ENCODE measurements at regions not wholly inside any gene's neighbourhood (a gene's known extent, or its start where the extent isn't known, plus 50 kb on each side); places are given as distances from the start of the nearest gene placed in this dataset.

DNA sequence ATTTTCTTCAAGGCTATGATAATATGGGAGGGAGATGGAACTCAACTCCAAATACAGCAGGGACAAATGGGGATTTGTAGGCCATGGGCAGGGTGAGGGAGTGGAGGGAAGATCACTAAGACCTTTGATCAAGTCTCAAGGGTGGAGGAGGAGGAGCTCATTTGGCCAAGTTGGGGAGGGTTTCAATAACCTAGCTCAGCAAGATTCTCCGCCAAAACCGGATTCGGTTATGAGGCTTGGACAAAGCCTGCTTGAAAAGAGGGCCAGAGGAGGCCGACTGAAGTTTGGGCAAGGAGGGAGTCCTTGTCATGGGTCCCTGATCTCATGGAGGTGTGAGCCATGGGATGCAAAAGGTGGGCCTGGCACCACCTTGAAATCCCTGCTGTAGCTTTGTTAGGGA, 68.8 kb downstream of the TSN start:
- TF ChIP-seq IKZF3 (tag by site-specific recombination; IDR thresholded peaks at IDR 0.05) (no peak), ZNF660 (tag by site-specific recombination; IDR thresholded peaks at IDR 0.05) (no peak), ZNF610 (tag by site-specific recombination; IDR thresholded peaks at IDR 0.05; ENCODE audit: borderline replicate concordance) (no peak)

DNA sequence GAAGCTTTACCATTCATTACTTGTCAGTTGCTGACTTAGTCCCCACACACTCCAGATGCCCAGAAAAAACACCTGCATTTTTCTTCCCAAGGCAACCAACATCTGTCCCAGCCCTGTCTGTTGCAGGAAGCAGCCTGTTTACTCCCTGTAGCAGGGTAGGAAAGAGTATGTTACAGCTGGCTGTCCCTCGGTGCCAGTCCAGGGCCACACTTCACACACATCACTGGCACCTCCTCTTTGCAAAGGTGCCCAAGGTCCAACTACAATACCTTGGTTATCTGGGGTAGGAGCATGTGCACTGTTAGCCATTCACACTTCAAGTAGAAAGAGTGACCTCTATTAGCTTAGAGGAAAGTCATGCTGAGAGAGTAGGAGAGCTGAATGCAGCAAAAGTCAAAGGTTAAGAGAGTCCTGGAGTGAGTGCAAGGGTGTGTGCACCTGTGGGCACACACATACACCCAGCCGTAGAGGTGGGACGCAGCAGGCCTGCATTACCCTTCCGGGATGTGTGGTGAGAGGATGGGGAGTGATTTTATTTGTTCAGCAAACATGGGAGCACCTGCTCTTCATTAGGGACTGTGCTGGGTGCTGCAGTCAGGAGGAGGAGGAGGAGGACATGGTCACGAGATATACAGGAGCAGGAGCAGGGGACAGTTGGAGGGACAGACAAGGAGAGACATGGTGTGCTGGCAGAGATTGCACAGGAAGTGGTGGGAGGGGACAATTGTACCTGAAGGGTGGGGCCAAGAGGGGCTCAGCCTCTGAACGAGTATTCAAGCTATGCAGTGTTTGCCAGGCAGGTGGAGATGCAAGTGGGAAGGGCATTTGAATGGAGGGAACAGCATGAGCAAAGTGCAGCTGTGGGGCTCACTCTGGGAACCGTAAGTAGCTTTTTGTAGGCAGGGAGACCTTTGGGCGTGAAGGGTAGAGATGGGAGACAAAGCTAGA, 69.8 kb downstream of the TSN start:
- no peak for TF ChIP-seq ZNF146 (tag by site-specific recombination; IDR thresholded peaks at IDR 0.05)
- no peak for TF ChIP-seq ZNF768 (tag by site-specific recombination; IDR thresholded peaks at IDR 0.05)
- TF ChIP-seq, protein P1, sequence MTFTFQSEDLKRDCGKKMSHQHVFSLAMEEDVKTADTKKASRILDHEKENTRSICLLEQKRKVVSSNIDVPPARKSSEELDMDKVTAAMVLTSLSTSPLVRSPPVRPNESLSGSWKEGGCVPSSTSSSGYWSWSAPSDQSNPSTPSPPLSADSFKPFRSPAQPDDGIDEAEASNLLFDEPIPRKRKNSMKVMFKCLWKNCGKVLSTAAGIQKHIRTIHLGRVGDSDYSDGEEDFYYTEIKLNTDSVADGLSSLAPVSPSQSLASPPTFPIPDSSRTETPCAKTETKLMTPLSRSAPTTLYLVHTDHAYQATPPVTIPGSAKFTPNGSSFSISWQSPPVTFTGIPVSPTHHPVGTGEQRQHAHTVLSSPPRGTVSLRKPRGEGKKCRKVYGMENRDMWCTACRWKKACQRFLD (tag by site-specific recombination; IDR thresholded peaks at IDR 0.05): no peak
- no peak for TF ChIP-seq ZNF140 (tag by site-specific recombination; IDR thresholded peaks at IDR 0.05)
- TF ChIP-seq, protein P2, sequence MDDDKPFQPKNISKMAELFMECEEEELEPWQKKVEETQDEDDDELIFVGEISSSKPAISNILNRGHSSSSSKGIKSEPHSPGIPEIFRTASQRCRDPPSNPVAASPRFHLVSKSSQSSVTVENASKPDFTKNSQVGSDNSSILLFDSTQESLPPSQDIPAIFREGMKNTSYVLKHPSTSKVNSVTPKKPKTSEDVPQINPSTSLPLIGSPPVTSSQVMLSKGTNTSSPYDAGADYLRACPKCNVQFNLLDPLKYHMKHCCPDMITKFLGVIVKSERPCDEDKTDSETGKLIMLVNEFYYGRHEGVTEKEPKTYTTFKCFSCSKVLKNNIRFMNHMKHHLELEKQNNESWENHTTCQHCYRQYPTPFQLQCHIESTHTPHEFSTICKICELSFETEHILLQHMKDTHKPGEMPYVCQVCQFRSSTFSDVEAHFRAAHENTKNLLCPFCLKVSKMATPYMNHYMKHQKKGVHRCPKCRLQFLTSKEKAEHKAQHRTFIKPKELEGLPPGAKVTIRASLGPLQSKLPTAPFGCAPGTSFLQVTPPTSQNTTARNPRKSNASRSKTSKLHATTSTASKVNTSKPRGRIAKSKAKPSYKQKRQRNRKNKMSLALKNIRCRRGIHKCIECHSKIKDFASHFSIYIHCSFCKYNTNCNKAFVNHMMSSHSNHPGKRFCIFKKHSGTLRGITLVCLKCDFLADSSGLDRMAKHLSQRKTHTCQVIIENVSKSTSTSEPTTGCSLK (tag by site-specific recombination; IDR thresholded peaks at IDR 0.05): no peak
- TF ChIP-seq ZNF132 (tag by site-specific recombination; IDR thresholded peaks at IDR 0.05; ENCODE audit: borderline replicate concordance): no peak
- TF ChIP-seq ZNF214 (tag by site-specific recombination; IDR thresholded peaks at IDR 0.05; ENCODE audit: borderline replicate concordance): no peak
- TF ChIP-seq, protein P3, sequence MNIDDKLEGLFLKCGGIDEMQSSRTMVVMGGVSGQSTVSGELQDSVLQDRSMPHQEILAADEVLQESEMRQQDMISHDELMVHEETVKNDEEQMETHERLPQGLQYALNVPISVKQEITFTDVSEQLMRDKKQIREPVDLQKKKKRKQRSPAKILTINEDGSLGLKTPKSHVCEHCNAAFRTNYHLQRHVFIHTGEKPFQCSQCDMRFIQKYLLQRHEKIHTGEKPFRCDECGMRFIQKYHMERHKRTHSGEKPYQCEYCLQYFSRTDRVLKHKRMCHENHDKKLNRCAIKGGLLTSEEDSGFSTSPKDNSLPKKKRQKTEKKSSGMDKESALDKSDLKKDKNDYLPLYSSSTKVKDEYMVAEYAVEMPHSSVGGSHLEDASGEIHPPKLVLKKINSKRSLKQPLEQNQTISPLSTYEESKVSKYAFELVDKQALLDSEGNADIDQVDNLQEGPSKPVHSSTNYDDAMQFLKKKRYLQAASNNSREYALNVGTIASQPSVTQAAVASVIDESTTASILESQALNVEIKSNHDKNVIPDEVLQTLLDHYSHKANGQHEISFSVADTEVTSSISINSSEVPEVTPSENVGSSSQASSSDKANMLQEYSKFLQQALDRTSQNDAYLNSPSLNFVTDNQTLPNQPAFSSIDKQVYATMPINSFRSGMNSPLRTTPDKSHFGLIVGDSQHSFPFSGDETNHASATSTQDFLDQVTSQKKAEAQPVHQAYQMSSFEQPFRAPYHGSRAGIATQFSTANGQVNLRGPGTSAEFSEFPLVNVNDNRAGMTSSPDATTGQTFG (tag by site-specific recombination; IDR thresholded peaks at IDR 0.05; ENCODE audit: borderline replicate concordance): no peak
- TF ChIP-seq GLIS2 (tag by site-specific recombination; IDR thresholded peaks at IDR 0.05): no peak
- TF ChIP-seq ZNF571 (tag by site-specific recombination; IDR thresholded peaks at IDR 0.05): no peak
- no peak for TF ChIP-seq ZNF777 (tag by site-specific recombination; IDR thresholded peaks at IDR 0.05; ENCODE audit: borderline replicate concordance)
- TF ChIP-seq ZNF416 (tag by site-specific recombination; IDR thresholded peaks at IDR 0.05): no peak
- TF ChIP-seq, protein P4, sequence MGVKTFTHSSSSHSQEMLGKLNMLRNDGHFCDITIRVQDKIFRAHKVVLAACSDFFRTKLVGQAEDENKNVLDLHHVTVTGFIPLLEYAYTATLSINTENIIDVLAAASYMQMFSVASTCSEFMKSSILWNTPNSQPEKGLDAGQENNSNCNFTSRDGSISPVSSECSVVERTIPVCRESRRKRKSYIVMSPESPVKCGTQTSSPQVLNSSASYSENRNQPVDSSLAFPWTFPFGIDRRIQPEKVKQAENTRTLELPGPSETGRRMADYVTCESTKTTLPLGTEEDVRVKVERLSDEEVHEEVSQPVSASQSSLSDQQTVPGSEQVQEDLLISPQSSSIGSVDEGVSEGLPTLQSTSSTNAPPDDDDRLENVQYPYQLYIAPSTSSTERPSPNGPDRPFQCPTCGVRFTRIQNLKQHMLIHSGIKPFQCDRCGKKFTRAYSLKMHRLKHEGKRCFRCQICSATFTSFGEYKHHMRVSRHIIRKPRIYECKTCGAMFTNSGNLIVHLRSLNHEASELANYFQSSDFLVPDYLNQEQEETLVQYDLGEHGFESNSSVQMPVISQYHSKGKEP (tag by site-specific recombination; IDR thresholded peaks at IDR 0.05): no peak
- no peak for TF ChIP-seq ZNF664 (tag by site-specific recombination; IDR thresholded peaks at IDR 0.05)
- no peak for TF ChIP-seq ZFP37 (tag by site-specific recombination; IDR thresholded peaks at IDR 0.05)
- TF ChIP-seq ZNF558 (tag by site-specific recombination; IDR thresholded peaks at IDR 0.05): no peak
- TF ChIP-seq ZEB2 (tag by site-specific recombination; IDR thresholded peaks at IDR 0.05): no peak
- H3K27ac ChIP-seq (ENCODE audit: extremely low read depth, low read depth, low read length): no peak overlapping the region
- POLR2A ChIA-PET: no interaction called here
- H3K4me3 ChIP-seq (ENCODE audit: low read depth, low read length): no peak overlapping the region
- no peaks in the 10 kb centered on the region for H3K36me3 ChIP-seq (ENCODE audit: control insufficient read depth in 2 of 2, insufficient read depth in 1 of 2, low read length in 2 of 2)
- H3K9me3 ChIP-seq (ENCODE audit: control insufficient read depth, insufficient read depth, low read depth, low read length): no peaks in the 10 kb centered on the region
- no peaks in the 10 kb centered on the region for H3K4me1 ChIP-seq (ENCODE audit: control insufficient read depth, insufficient read depth, low read length)
- CTCF ChIA-PET: interaction anchor here (1.8 kb wide), 1 partner anchor 14 kb away, joined by 6 read pairs; no protein-coding TSS in a partner anchor

More for the DNA sequence above, 68.8 kb downstream of the TSN start:
- ChIA-PET CTCF (no interaction called here), POLR2A (no interaction called here)
- H3K4me1 ChIP-seq (ENCODE audit: control insufficient read depth, insufficient read depth, low read length): no peaks in the 10 kb centered on the region
- H3K36me3 ChIP-seq (ENCODE audit: control insufficient read depth in 2 of 2, insufficient read depth in 1 of 2, low read length in 2 of 2): no peaks in the 10 kb centered on the region
- no peaks in the 10 kb centered on the region for H3K9me3 ChIP-seq (ENCODE audit: control insufficient read depth, insufficient read depth, low read depth, low read length)
- H3K27ac ChIP-seq (ENCODE audit: extremely low read depth, low read depth, low read length): no peak overlapping the region
- H3K4me3 ChIP-seq (ENCODE audit: low read depth, low read length): no peak overlapping the region
